Lower leg skin (tissue), 4 donors: ENCODE measurements at regions not wholly inside any gene's neighbourhood (a gene's known extent, or its start where the extent isn't known, plus 50 kb on each side); places are given as distances from the start of the nearest gene placed in this dataset.

Source experiments
- DNase-seq, 2 donors: peaks; one replicate each; pipeline ENCODE4 v3.0.0-alpha.2; 2019; ENCODE audit warnings: low spot score in 2 of 2
- H3K4me3 ChIP-seq: fragments of 200-600 bp; sonication (generic); 2 replicates; pipeline ENCODE4 v1.5.1; 2017; ENCODE audit warnings: mild to moderate bottlenecking, low read depth; ENCODE audit not compliant: poor library complexity, severe bottlenecking
- POLR2A ChIP-seq, 2 donors: fragments of 450-650 bp; IDR thresholded peaks; one replicate each; pipeline ENCODE4 v1.6.1; 2016 to 2017; ENCODE audit warnings: antibody characterized with exemption in 2 of 2, mild to moderate bottlenecking in 1 of 2, moderate library complexity in 1 of 2
- WGBS, 2 donors: methylation state at CpG; one replicate each; pipeline ENCODE4 v1.1.5; 2018; 5-methylcytosine and 5-hydroxymethylcytosine counted together
- intact Hi-C: fragments of 100-400 bp; cut with DNase I; formaldehyde crosslinking; loops from one replicate; pipeline ENCODE4 v1.15.0; 2023; ENCODE audit warnings: low total_unique reads
- TF ChIP-seq, protein P1 (sequence below), 3 donors: fragments of 450-650 bp; IDR thresholded peaks; one replicate each; pipeline ENCODE4 v1.5.1; 2016; ENCODE audit warnings: antibody characterized with exemption in 3 of 3, mild to moderate bottlenecking in 3 of 3, moderate library complexity in 2 of 3

DNA sequence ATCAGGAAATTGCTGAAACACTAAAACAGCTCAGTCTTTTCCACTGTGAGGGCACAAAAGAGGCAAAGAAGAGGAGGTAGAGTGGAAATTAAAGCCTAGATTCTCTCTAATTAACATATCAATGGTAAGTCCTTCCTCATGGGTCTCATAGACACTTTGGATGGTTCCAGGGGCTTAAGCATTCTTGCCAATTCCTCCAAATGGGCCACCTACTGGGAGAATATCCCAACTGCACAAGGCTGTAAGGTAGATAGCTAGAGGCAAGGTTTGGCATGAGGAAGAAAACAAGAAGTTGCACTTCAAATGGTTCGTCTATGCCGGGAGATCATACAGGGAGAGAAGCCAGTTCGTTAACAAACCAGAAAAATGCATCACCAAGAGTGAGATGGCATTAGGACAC lies 107.6 kb upstream of the KHDRBS2 start:
- intact Hi-C loops = no loop called here
- no peak for TF ChIP-seq POLR2A (IDR thresholded peaks at IDR 0.05)
- TF ChIP-seq, protein P1, sequence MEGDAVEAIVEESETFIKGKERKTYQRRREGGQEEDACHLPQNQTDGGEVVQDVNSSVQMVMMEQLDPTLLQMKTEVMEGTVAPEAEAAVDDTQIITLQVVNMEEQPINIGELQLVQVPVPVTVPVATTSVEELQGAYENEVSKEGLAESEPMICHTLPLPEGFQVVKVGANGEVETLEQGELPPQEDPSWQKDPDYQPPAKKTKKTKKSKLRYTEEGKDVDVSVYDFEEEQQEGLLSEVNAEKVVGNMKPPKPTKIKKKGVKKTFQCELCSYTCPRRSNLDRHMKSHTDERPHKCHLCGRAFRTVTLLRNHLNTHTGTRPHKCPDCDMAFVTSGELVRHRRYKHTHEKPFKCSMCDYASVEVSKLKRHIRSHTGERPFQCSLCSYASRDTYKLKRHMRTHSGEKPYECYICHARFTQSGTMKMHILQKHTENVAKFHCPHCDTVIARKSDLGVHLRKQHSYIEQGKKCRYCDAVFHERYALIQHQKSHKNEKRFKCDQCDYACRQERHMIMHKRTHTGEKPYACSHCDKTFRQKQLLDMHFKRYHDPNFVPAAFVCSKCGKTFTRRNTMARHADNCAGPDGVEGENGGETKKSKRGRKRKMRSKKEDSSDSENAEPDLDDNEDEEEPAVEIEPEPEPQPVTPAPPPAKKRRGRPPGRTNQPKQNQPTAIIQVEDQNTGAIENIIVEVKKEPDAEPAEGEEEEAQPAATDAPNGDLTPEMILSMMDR (IDR thresholded peaks at IDR 0.05) = no peak
- no peak overlapping the region for H3K4me3 ChIP-seq
- WGBS, 2 donors = 56 to 66% methylated on average over 3 of the region's 3 CpGs
- DNase-seq = no peak

DNA sequence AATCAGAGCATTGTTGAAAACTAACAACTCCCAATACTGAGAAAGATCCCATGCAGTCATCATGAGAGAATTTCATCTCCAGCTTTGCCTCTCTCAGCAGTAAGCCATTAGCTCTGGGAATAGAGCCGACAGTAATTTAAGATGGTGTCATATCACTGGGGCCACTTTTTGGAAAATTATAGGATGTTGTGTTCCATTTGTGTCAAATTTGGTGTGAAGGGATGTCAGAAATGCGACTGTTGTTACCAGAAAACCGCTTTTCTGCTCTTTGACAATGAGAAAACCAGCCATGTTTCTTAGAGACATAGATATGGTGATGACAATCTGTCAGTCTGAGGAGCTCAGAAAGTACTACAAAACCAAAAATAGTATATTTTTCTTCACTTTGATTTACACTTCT lies 106.3 kb upstream of the KHDRBS2 start:
- no peak overlapping the region for H3K4me3 ChIP-seq
- WGBS, 2 donors = 50 to 83% methylated on average over 3 of the region's 3 CpGs
- TF ChIP-seq POLR2A (IDR thresholded peaks at IDR 0.05) = no peak
- TF ChIP-seq, protein P1 (IDR thresholded peaks at IDR 0.05) = no peak
- no peak for DNase-seq
- intact Hi-C loops = no loop called here

DNA sequence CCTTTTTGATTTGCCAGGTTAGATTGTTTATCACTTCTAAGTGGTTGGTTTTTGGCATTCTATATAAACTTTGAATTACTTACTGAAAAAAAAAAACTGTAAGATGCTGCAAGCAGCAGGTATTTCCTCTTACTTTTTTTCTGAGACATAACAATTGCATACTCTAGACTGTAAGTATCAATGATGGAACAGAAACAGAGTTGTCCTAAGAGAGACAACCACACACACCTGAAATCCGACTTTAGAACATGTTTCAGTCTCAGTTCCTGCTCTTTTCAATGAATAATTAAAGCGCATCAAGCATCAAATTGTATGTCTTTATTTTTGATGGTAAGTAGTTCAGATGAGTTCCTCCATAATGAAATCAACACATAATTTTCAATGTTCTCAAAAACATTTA lies 105.3 kb upstream of the KHDRBS2 start:
- intact Hi-C loops = no loop called here
- no peak for TF ChIP-seq POLR2A (IDR thresholded peaks at IDR 0.05)
- H3K4me3 ChIP-seq = no peak overlapping the region
- DNase-seq = no peak
- WGBS, 2 donors = 85 to 88% methylated on average over 2 of the region's 2 CpGs

DNA sequence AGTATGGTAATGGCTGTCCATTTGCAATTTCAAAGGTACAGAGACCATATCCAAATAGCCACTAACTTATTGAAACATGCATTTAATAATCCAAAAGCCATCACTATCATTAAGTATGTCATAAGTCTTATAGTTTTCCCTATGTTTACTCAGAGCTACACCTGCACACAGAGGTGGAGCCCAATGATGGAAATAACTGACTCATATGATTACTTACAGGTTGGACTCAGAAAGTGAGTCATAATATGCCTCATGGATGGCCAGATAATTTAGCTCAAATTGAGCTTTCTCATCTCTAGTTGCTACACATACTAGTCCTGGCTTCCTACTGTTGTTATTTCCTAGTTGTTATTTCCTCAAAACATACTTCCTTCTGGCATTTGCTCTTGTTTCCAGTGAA lies 104.4 kb upstream of the KHDRBS2 start:
- no peak overlapping the region for H3K4me3 ChIP-seq
- intact Hi-C loops = no loop called here
- no peak for TF ChIP-seq POLR2A (IDR thresholded peaks at IDR 0.05)
- TF ChIP-seq, protein P1 (IDR thresholded peaks at IDR 0.05) = no peak
- DNase-seq = no peak

DNA sequence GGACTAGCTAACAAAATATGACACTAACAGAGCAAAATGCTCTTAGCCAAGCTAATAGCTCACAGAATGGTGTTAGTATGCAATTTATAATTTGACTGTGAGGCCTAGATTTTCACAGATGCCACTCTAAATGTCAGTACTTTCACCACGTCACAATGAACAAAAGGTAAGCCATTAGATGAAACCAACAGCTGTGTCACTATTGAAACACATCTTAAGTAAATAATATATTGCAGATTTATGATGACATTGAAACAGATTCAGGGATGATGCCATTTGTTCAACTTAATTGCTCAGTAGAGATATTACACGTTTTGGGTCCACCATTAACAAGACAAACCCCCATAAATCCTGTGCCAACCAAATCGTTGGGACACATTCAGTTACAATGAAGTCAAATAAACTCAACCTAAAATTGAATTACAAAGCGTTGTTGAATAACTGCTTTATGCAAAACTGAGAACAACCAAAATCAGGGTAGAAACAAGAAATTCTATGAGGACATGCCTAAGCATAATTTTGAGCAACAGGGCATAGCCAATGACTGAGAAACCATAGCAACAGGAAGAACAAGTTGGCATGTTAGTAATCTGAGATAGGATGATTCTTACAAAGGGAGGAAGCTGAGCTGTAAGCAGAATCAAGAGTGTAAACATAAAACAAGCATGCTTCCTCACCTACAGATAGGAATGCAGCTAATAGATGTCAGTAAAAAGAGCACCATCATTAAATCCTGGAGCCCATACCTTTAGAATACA lies 85.6 kb upstream of the KHDRBS2 start:
- no peak for DNase-seq
- 50 to 67% methylated on average over 4 of the region's 4 CpGs for WGBS, 2 donors
- intact Hi-C loops = no loop called here
- H3K4me3 ChIP-seq = no peak overlapping the region
- TF ChIP-seq POLR2A (IDR thresholded peaks at IDR 0.05) = no peak
- TF ChIP-seq, protein P1 (IDR thresholded peaks at IDR 0.05) = no peak

DNA sequence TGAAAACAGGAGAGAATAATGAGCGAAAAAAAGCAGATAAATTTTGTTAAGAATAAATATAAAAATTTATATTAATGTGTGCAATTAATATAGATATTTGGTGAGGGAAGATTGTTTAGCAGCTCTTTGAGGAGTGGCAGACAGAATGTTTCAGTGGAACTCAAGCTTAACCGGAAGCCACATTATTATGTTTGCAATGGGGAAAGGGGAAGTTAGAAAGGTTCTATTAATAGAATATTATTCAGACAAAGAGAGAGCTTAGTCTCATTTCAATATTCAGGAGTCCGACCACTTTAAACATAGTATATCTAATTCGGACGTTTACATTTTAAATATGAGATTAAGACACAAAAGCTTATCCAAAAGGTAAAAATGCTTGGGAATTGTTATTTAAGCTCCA lies 81.6 kb upstream of the KHDRBS2 start:
- no peak overlapping the region for H3K4me3 ChIP-seq
- no peak for DNase-seq
- intact Hi-C loops = no loop called here
- WGBS, 2 donors = 66 to 71% methylated on average over 5 of the region's 5 CpGs
- TF ChIP-seq, protein P1 (IDR thresholded peaks at IDR 0.05) = no peak
- TF ChIP-seq POLR2A (IDR thresholded peaks at IDR 0.05) = no peak
